Small intestine (tissue), 7 donors: ENCODE measurements at regions not wholly inside any gene's neighbourhood (a gene's known extent, or its start where the extent isn't known, plus 50 kb on each side); places are given as distances from the start of the nearest gene placed in this dataset.

Experiments used
- DNase-seq, 2 donors: peaks; one replicate each; pipeline versions ENCODE4 v3.0.0 to v3.0.0-alpha.2; 2013
- FAIRE-seq: peaks from 2 replicates; lab custom pipeline; 2012; peaks lifted over from hg19 to GRCh38; lab: Jason Lieb, UNC
- H3K27ac ChIP-seq, 3 donors: one replicate each; pipeline ENCODE4 v1.5.1; 2013; ENCODE audit warnings: low read length in 2 of 3, mild to moderate bottlenecking in 2 of 3, control low read depth in 1 of 3, inconsistent platforms in 1 of 3, low read depth in 1 of 3, moderate library complexity in 1 of 3
- H3K27me3 ChIP-seq, 3 donors: one replicate each; pipeline ENCODE4 v1.6.1; 2013; ENCODE audit warnings: low read length in 3 of 3, inconsistent platforms in 1 of 3; ENCODE audit not compliant: control insufficient read depth in 3 of 3, insufficient read depth in 3 of 3
- H3K36me3 ChIP-seq, 3 donors: one replicate each; pipeline ENCODE4 v1.6.1; 2013; ENCODE audit warnings: low read length in 3 of 3, inconsistent platforms in 1 of 3, low read depth in 1 of 3, mild to moderate bottlenecking in 1 of 3, moderate library complexity in 1 of 3; ENCODE audit not compliant: control insufficient read depth in 3 of 3, insufficient read depth in 2 of 3
- H3K4me1 ChIP-seq, 3 donors: one replicate each; pipeline ENCODE4 v1.6.1; 2013; ENCODE audit warnings: low read length in 2 of 3, inconsistent platforms in 1 of 3, low read depth in 1 of 3, mild to moderate bottlenecking in 1 of 3, moderate library complexity in 1 of 3; ENCODE audit not compliant: control insufficient read depth in 3 of 3, insufficient read depth in 2 of 3
- H3K4me3 ChIP-seq, 3 donors: one replicate each; pipeline ENCODE4 v1.5.1; 2013; ENCODE audit warnings: low read length in 3 of 3, control low read depth in 1 of 3, inconsistent platforms in 1 of 3, low read depth in 1 of 3, mild to moderate bottlenecking in 1 of 3, moderate library complexity in 1 of 3
- H3K9me3 ChIP-seq, 2 donors: one replicate each; pipeline ENCODE4 v1.6.1; 2013; ENCODE audit warnings: low read depth in 1 of 2, low read length in 1 of 2; ENCODE audit not compliant: control insufficient read depth in 2 of 2, insufficient read depth in 1 of 2
- WGBS, 3 donors: extraction: QIAGEN DNeasy Blood & Tissue Kit; methylation state at CpG; one replicate each; pipeline ENCODE4 v1.1.7; 2013; 5-methylcytosine and 5-hydroxymethylcytosine counted together
- donor health status: healthy with polysubstance abuse.
- donor health status: control.
- donor health status: control.
- donor health status: Bipolar disorder and iron deficiency.
- donor health status: healthy.

DNA sequence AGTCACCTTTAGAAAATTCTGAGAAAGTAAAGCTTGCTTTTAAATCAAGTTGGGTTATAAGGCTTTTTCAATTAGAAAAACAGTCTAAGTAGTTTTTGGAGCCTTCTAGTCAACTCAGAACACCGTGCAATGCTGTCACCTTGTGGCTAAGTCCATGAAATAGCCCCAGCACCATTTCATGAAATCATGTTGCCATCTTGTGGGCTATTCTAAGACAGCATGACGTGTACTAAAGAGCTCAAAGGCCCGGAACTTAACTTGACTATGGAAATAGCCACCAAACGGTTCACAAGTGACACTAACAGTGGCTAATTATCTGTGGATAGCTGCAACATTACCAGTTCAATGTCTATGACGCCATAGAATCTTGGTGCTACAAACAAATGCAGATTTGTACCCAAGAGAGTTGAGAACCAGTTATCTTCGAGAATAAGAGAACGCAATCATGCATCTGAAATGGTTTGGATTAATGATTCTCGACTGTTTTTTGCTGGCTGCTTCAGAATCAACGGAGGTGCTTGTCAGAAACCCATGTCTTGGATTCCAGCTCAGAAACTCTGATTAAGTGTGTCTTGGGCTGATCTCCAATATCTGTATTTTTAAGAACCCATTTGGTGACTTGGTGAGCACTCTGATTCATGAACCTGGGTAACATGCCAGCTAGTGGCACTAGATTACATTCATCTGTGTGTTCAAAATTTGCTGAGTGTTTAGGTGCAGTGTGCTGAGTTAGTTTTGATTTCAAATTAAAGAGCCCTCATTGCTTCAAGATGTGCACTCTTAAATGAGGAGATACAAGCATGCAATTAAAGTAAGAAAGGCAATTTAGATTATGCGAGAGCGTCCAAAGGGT, 111.2 kb upstream of the MCTP2 start:
- DNase-seq: peak; percentile 81 to 83
- H3K27ac ChIP-seq: no peak overlapping the region
- FAIRE-seq: no peak
- H3K4me1 ChIP-seq: peaks cover 0 to 4% (median 0%) of the 10 kb centered on the region in 3 donors
- H3K4me3 ChIP-seq: no peak overlapping the region
- no peaks in the 10 kb centered on the region for H3K27me3 ChIP-seq
- no peaks in the 10 kb centered on the region for H3K9me3 ChIP-seq
- no peaks in the 10 kb centered on the region for H3K36me3 ChIP-seq
- 33 to 43% (median 38%) methylated on average over 11 of the region's 11 CpGs for WGBS, 3 donors

DNA sequence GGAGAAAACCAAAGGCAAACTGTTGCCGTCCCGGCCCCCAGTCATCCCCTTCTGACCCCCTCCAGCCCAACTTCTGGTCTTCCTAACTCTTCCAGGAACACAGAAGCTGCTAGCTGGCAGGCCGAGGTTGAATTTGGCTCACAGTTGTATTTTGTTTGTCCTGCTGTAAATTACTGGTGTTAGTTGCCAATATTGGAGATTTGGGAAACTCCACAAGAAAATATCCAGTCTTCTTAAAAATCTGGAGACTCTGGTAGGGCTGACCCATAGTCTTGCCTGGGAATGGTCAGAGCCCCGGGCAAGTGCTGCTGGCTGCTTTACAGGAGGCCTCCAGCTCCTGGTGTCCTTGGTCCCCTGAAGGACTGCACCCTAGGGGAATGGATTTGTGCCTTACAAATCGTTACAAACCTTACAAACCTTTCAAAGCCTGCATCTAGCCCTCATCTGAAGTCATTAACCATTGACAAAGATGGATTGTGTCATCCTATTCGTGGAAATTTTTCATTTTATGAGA, 112.0 kb upstream of the MCTP2 start:
- H3K27ac ChIP-seq: no peak overlapping the region

DNA sequence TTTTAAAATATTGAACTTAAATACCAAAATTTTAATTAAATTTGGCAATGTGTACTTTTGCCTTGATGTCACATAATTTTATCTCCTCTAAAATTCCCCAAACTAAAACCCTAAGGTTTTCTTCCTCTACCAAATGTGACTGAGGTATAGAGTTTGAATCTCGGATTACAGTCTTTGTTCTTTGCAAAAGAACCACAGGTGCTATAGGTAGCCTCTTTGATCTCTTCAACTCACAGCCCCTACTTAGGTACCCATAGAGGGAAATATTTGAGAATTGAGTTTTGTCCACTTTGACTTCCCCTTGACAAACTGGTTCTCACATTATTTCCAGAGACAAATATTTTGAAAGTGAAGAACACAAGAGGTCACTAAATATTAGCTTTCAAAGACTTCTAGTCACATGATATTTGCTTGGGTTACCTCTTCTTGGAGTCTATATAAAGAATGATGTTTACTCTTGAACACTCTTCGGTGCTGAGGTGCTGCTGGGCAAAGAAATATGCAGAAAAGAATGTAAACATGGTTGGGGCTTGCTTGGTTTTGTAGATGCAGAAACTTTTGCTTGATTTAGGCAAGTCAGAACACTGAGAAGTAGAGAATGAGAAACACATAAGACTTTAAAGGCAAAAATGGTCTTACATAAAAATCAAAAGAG, 120.8 kb upstream of the MCTP2 start:
- no peak for DNase-seq
- Histone ChIP-seq H3K4me1 (peaks cover 0 to 2% (median 0%) of the 10 kb centered on the region in 3 donors), H3K27ac (no peak overlapping the region), H3K36me3 (no peaks in the 10 kb centered on the region), H3K4me3 (no peak overlapping the region), H3K27me3 (peaks cover 0 to 2% (median 0%) of the 10 kb centered on the region in 3 donors), H3K9me3 (no peaks in the 10 kb centered on the region)
- FAIRE-seq: no peak
- WGBS, 3 donors: 37 to 46% (median 44%) methylated on average over 2 of the region's 2 CpGs

More for the DNA sequence above, 112.0 kb upstream of the MCTP2 start:
- Histone ChIP-seq H3K27me3 (no peaks in the 10 kb centered on the region), H3K9me3 (no peaks in the 10 kb centered on the region), H3K4me3 (no peak overlapping the region), H3K36me3 (no peaks in the 10 kb centered on the region), H3K4me1 (peaks cover 0 to 4% (median 0%) of the 10 kb centered on the region in 3 donors)
- FAIRE-seq (no peak), DNase-seq (no peak)
- WGBS, 3 donors: 38 to 43% (median 40%) methylated on average over 6 of the region's 6 CpGs

DNA sequence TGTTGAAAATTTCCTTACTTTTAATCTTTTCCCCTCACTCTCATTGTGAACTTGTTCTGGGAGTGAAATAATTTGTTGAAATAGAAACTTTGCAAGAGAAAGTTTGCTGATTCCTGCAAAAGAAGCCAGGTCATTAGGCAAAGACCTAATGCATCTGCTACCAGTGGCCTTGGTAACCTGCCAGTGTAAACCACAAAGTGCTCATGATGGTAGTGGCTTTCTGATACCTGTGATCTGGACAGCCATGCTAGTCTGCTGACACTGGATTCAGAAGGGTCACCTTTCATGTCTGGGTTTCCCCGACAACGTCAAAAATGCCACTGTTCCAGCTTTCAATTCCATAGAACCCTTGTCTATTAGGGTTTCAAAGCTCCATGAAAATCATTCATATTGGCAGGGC, 123.7 kb upstream of the MCTP2 start:
- no peak for DNase-seq
- 82 to 91% (median 90%) methylated on average over 2 of the region's 2 CpGs for WGBS, 3 donors
- Histone ChIP-seq H3K36me3 (no peaks in the 10 kb centered on the region), H3K27ac (no peak overlapping the region), H3K27me3 (peaks cover 0 to 4% (median 1%) of the 10 kb centered on the region in 3 donors), H3K9me3 (no peaks in the 10 kb centered on the region), H3K4me1 (peaks cover 0 to 2% (median 0%) of the 10 kb centered on the region in 3 donors), H3K4me3 (no peak overlapping the region)
- no peak for FAIRE-seq

DNA sequence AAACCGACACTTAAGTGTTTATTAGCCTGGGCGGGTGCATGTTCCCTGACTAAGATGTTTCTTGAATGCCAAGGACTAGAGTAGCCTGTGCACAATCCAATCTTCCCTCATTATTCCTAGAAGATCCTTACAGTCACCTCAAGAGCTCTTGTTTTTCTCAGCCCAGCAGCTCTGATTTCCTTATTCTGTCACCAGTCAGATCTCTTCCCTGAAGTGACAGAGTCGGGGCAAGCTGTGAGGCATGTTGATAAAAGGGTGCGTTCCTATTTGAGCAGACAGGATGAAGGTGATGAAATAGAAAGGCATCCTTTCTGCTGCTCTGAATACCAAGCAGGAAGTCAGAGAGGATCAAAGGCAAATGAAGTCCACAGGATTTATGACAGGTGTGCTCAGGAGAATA, 125.6 kb upstream of the MCTP2 start:
- WGBS, 3 donors: 13 to 46% (median 32%) methylated on average over 4 of the region's 4 CpGs
- DNase-seq (peak; percentile 13 to 66), FAIRE-seq (no peak)
- Histone ChIP-seq H3K27me3 (peaks cover 0 to 4% (median 2%) of the 10 kb centered on the region in 3 donors), H3K27ac (no peak overlapping the region), H3K4me1 (peaks cover 0 to 2% (median 0%) of the 10 kb centered on the region in 3 donors), H3K4me3 (no peak overlapping the region), H3K36me3 (no peaks in the 10 kb centered on the region), H3K9me3 (no peaks in the 10 kb centered on the region)

DNA sequence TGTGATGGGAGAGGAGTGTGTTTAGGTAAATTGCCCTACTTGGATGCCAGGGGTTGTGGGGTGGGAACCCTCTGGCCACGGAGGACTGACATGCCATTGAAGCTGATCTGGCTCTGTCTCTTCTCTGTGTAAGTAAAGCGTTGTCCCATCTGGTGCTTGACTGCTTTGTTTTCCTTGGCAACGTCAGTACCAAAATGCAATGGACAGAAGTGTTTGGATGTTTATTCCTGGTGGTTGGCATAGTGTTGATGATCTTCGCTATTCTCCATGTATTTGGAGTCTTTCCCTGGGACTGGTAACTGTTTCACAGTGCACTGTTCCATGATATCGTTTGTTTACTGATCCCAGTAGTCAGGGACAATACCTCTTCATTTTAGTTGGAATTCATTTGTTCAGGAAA, 130.5 kb upstream of the MCTP2 start:
- Histone ChIP-seq H3K4me3 (no peak overlapping the region), H3K36me3 (no peaks in the 10 kb centered on the region), H3K27me3 (peaks cover 0 to 3% (median 2%) of the 10 kb centered on the region in 3 donors), H3K9me3 (no peaks in the 10 kb centered on the region), H3K4me1 (peaks cover 0 to 6% (median 0%) of the 10 kb centered on the region in 3 donors), H3K27ac (no peak overlapping the region)
- FAIRE-seq (no peak), DNase-seq (no peak)
- 62 to 83% (median 67%) methylated on average over 5 of the region's 5 CpGs for WGBS, 3 donors

DNA sequence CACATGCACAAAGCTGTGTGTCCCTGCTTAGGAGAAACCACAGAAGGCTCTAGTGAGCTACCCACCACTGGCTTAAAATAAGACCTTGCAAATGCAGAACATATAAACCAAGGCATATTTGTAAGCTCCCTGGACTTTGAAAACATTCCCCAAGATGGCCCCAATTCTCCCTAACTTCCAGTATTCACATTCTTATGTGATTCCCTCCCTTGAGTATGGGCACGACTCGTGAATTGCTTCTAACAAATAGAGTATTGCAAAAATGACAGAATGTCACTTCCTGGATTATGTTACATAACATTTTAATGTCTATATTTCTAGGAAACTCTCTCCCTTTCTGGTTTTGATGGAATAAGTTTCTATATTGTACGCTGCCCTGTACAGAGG, 131.8 kb upstream of the MCTP2 start:
- Histone ChIP-seq H3K4me1 (peaks cover 0 to 6% (median 0%) of the 10 kb centered on the region in 3 donors), H3K27me3 (peaks cover 0 to 2% (median 1%) of the 10 kb centered on the region in 3 donors), H3K9me3 (no peaks in the 10 kb centered on the region), H3K27ac (no peak overlapping the region), H3K36me3 (no peaks in the 10 kb centered on the region), H3K4me3 (no peak overlapping the region)
- no peak for DNase-seq
- no peak for FAIRE-seq
- 84 to 91% (median 85%) methylated on average over 3 of the region's 3 CpGs for WGBS, 3 donors

DNA sequence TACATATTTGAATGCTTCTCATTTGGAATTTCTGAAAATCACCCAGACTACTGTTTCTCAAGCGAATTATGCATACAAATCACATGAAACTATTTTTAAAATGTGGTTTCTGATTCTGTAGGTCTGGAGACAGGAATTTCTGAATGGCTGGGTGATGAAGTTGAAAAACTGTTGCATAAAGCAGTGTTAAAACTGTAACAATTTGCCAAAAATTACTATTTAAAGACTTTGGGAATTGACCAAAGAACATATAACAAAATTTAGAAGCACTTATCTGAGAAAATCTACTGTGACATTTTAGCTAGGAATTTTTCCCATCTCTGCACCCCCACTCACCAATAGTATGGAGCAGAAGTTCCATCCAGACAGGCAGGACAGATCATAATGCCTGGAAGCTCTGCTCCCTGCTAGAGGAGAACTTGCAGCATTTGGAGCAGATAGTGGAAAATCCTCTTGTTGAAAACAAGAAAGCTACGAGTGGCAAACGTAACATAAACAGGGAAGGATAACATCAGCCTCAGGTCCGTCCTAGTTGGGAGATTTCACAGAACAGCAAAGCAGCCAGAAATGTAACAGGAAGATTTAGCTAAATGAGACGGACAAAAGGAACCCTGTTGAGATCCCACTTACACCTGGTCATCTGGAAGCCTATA, 132.3 kb upstream of the MCTP2 start:
- FAIRE-seq (no peak), DNase-seq (no peak)
- peaks cover 0 to 6% (median 0%) of the 10 kb centered on the region in 3 donors for H3K4me1 ChIP-seq
- no peak overlapping the region for H3K27ac ChIP-seq
- H3K4me3 ChIP-seq: no peak overlapping the region
- H3K36me3 ChIP-seq: no peaks in the 10 kb centered on the region
- no peaks in the 10 kb centered on the region for H3K9me3 ChIP-seq
- peaks cover 0 to 2% (median 0%) of the 10 kb centered on the region in 3 donors for H3K27me3 ChIP-seq
- WGBS, 3 donors: 70 to 92% (median 72%) methylated on average over 5 of the region's 5 CpGs
